Hepatocyte (in vitro differentiated cells): ENCODE measurements at regions not wholly inside any gene's neighbourhood (a gene's known extent, or its start where the extent isn't known, plus 50 kb on each side); places are given as distances from the start of the nearest gene placed in this dataset.
"Not testable (repeated sequence)": the region's sequence is repeated elsewhere in the genome, so short reads cannot be mapped to it uniquely, and the experiment has no call there.

Source experiments
- DNase-seq: peaks from one replicate; pipeline ENCODE4 v3.0.0-alpha.2; 2016; ENCODE audit warnings: low spot score
- H2AFZ ChIP-seq: fragments of 200-600 bp; sonication (generic); 2 replicates; pipeline ENCODE4 v1.6.0; 2016; ENCODE audit warnings: antibody characterized with exemption, mild to moderate bottlenecking
- H3K27ac ChIP-seq: fragments of 200-600 bp; sonication (generic); 2 replicates; pipeline ENCODE4 v1.5.1; 2016; ENCODE audit warnings: mild to moderate bottlenecking
- H3K27me3 ChIP-seq: fragments of 200-600 bp; sonication (generic); 2 replicates; pipeline ENCODE4 v1.6.1; 2016
- H3K36me3 ChIP-seq: fragments of 200-600 bp; sonication (generic); replicated peaks from 2 replicates; pipeline ENCODE4 v1.5.1; 2016; ENCODE audit warnings: low read depth; ENCODE audit not compliant: insufficient read depth
- H3K4me1 ChIP-seq: fragments of 200-600 bp; sonication (generic); 2 replicates; pipeline ENCODE4 v1.5.1; 2016; ENCODE audit warnings: mild to moderate bottlenecking, moderate library complexity; ENCODE audit not compliant: insufficient read depth
- H3K4me2 ChIP-seq: fragments of 200-600 bp; sonication (generic); 2 replicates; pipeline ENCODE4 v1.6.0; 2016
- H3K4me3 ChIP-seq: fragments of 200-600 bp; sonication (generic); 2 replicates; pipeline ENCODE4 v1.5.1; 2016; ENCODE audit warnings: mild to moderate bottlenecking
- H3K79me2 ChIP-seq: fragments of 200-600 bp; sonication (generic); 2 replicates; pipeline ENCODE4 v1.6.0; 2017; ENCODE audit warnings: mild to moderate bottlenecking
- H3K9me2 ChIP-seq: fragments of 200-600 bp; sonication (generic); replicated peaks from 2 replicates; pipeline ENCODE4 v1.6.0; 2017; ENCODE audit warnings: mild to moderate bottlenecking; ENCODE audit not compliant: insufficient read depth
- H3K9me3 ChIP-seq: fragments of 200-600 bp; sonication (generic); 2 replicates; pipeline ENCODE4 v1.5.1; 2016; ENCODE audit warnings: low read depth, mild to moderate bottlenecking
- H4K20me1 ChIP-seq: fragments of 200-600 bp; sonication (generic); 2 replicates; pipeline ENCODE4 v1.6.0; 2016; ENCODE audit warnings: mild to moderate bottlenecking; ENCODE audit not compliant: insufficient read depth, poor library complexity, severe bottlenecking
- CTCF ChIP-seq: fragments of 200-600 bp; sonication (generic); IDR thresholded peaks from 2 replicates; pipeline ENCODE4 v1.5.1; 2016; ENCODE audit warnings: antibody characterized with exemption, mild to moderate bottlenecking; ENCODE audit not compliant: poor library complexity
- EZH2 ChIP-seq: fragments of 200-600 bp; sonication (generic); IDR thresholded peaks from 2 replicates; pipeline ENCODE4 v1.6.1; 2016; ENCODE audit warnings: antibody characterized with exemption, mild to moderate bottlenecking, borderline replicate concordance
- EZH2phosphoT487 ChIP-seq: fragments of 200-600 bp; sonication (generic); IDR thresholded peaks from one replicate; pipeline ENCODE4 v1.6.1; 2018; ENCODE audit warnings: antibody characterized with exemption, mild to moderate bottlenecking, low read depth, moderate library complexity; ENCODE audit not compliant: unreplicated experiment, severe bottlenecking
- WGBS: methylation state at CpG from one replicate; pipeline ENCODE4 v1.1.6; 2016; ENCODE audit warnings: low lambda C conversion rate; ENCODE audit errors: missing lambda C conversion rate; 5-methylcytosine and 5-hydroxymethylcytosine counted together

- H3K9me3 ChIP-seq: peaks cover 6% of the 10 kb centered on the region
- H3K79me2 ChIP-seq: no peaks in the 10 kb centered on the region
- H2AFZ ChIP-seq: no peak overlapping the region
- WGBS: 98% methylated on average over 7 of the region's 7 CpGs
- no peaks in the 10 kb centered on the region for H4K20me1 ChIP-seq
- no peak overlapping the region for H3K4me2 ChIP-seq
- no peak overlapping the region for H3K27ac ChIP-seq
- H3K9me2 ChIP-seq: no peaks in the 10 kb centered on the region
- no peak for TF ChIP-seq EZH2phosphoT487
- no peak for TF ChIP-seq CTCF
- TF ChIP-seq EZH2: no peak
- DNase-seq: no peak
- no peak overlapping the region for H3K4me3 ChIP-seq
- H3K4me1 ChIP-seq: no peaks in the 10 kb centered on the region
- H3K36me3 ChIP-seq: no peaks in the 10 kb centered on the region
- no peaks in the 10 kb centered on the region for H3K27me3 ChIP-seq
These were observed 154.9 kb downstream of the ALDH8A1 start for GRCh38 chr6:134795001-134795400.

GRCh38 chr6:134791243-134791843 lies 158.6 kb downstream of the ALDH8A1 start:
- H3K79me2 ChIP-seq, H3K27ac ChIP-seq, DNase-seq, H3K9me3 ChIP-seq, H3K27me3 ChIP-seq, H3K4me1 ChIP-seq, H4K20me1 ChIP-seq, H2AFZ ChIP-seq, H3K4me3 ChIP-seq, H3K9me2 ChIP-seq, H3K36me3 ChIP-seq, H3K4me2 ChIP-seq: not testable (repeated sequence)
- 95% methylated on average over 2 of the region's 2 CpGs for WGBS

GRCh38 chr6:134787261-134787877 lies 162.5 kb downstream of the ALDH8A1 start:
- 67% methylated on average over 6 of the region's 6 CpGs for WGBS
- Histone ChIP-seq H3K4me3 (no peak overlapping the region), H3K36me3 (no peaks in the 10 kb centered on the region), H4K20me1 (no peaks in the 10 kb centered on the region), H3K9me3 (peaks cover 6% of the 10 kb centered on the region), H3K27ac (no peak overlapping the region), H2AFZ (no peak overlapping the region), H3K79me2 (no peaks in the 10 kb centered on the region), H3K4me2 (no peak overlapping the region), H3K4me1 (no peaks in the 10 kb centered on the region), H3K9me2 (no peaks in the 10 kb centered on the region), H3K27me3 (no peaks in the 10 kb centered on the region)
- TF ChIP-seq EZH2 (no peak), CTCF (no peak), EZH2phosphoT487 (no peak)
- DNase-seq: no peak

- Histone ChIP-seq H4K20me1 (no peaks in the 10 kb centered on the region), H3K36me3 (no peaks in the 10 kb centered on the region), H3K9me3 (no peaks in the 10 kb centered on the region), H3K27ac (no peak overlapping the region), H2AFZ (no peak overlapping the region), H3K79me2 (no peaks in the 10 kb centered on the region), H3K4me1 (no peaks in the 10 kb centered on the region), H3K27me3 (no peaks in the 10 kb centered on the region), H3K9me2 (no peaks in the 10 kb centered on the region), H3K4me3 (no peak overlapping the region), H3K4me2 (no peak overlapping the region)
- 94% methylated on average over 2 of the region's 2 CpGs for WGBS
- DNase-seq: no peak
- TF ChIP-seq EZH2phosphoT487 (no peak), EZH2 (no peak), CTCF (no peak)
These were observed 165.6 kb downstream of the ALDH8A1 start for GRCh38 chr6:134784336-134784735.
